Naive thymus-derived CD4-positive, alpha-beta T cell (primary cell): ENCODE measurements at regions not wholly inside any gene's neighbourhood (a gene's known extent, or its start where the extent isn't known, plus 50 kb on each side); places are given as distances from the start of the nearest gene placed in this dataset.

Source experiments
- ATAC-seq: fragments of 150-1000 bp; cut with Tn5 transposase; 2 replicates; pipeline ENCODE4 v1.10.0; 2021; ENCODE audit warnings: mild to moderate bottlenecking, moderate library complexity
- CTCF ChIA-PET: fragments of 350-600 bp; sonication (Branson Sonifier 250); formaldehyde crosslinking; loops from one replicate; lab custom pipeline; 2021; ENCODE audit warnings: antibody characterized with exemption; lab: Charles Lee
- POLR2A ChIA-PET: fragments of 350-600 bp; sonication (Branson Sonifier 250); formaldehyde crosslinking; loops from one replicate; lab custom pipeline; 2021; ENCODE audit warnings: antibody characterized with exemption, inconsistent platforms; lab: Charles Lee
- DNase-seq, 9 donors: peaks; one replicate each; pipeline versions ENCODE4 v3.0.0 to v3.0.0-alpha.2; 2020 to 2022; ENCODE audit warnings: mixed read lengths in 1 of 9
- H3K27ac ChIP-seq: one replicate; pipeline ENCODE4 v1.7.0; 2013; ENCODE audit warnings: mild to moderate bottlenecking, low read depth, low read length, moderate library complexity
- H3K27me3 ChIP-seq, 2 donors: one replicate each; pipeline ENCODE4 v1.7.0; 2013; ENCODE audit warnings: low read length in 2 of 2, mild to moderate bottlenecking in 2 of 2, moderate library complexity in 2 of 2; ENCODE audit not compliant: control insufficient read depth in 2 of 2, insufficient read depth in 2 of 2
- H3K36me3 ChIP-seq, 3 experiments: 1 replicate in 2 of 3; 2 replicates in 1 of 3; pipeline ENCODE4 v1.7.0; 2013; ENCODE audit warnings: low read length in 3 of 3, mild to moderate bottlenecking in 3 of 3, moderate library complexity in 1 of 3; ENCODE audit not compliant: insufficient read depth in 3 of 3, control insufficient read depth in 2 of 3
- H3K4me1 ChIP-seq, 2 donors: one replicate each; pipeline ENCODE4 v1.7.0; 2013; ENCODE audit warnings: low read length in 2 of 2, mild to moderate bottlenecking in 2 of 2, moderate library complexity in 1 of 2; ENCODE audit not compliant: control insufficient read depth in 2 of 2, insufficient read depth in 2 of 2
- H3K4me3 ChIP-seq: 2 replicates; pipeline ENCODE4 v1.7.0; 2013; ENCODE audit warnings: mild to moderate bottlenecking, low read length
- H3K9me3 ChIP-seq, 3 experiments: 1 replicate in 2 of 3; 2 replicates in 1 of 3; pipeline ENCODE4 v1.7.0; 2013; ENCODE audit warnings: low read length in 3 of 3; ENCODE audit not compliant: control insufficient read depth in 2 of 3
- H3K27ac Mint-ChIP-seq, 9 donors: one replicate each; pipeline ENCODE4 v1.8.0; 2020 to 2022; ENCODE audit warnings: mixed read lengths in 9 of 9, mild to moderate bottlenecking in 8 of 9, moderate library complexity in 5 of 9, inconsistent platforms in 2 of 9
- H3K27me3 Mint-ChIP-seq, 5 donors: one replicate each; pipeline ENCODE4 v1.8.0; 2021 to 2022; ENCODE audit warnings: mixed read lengths in 5 of 5, mild to moderate bottlenecking in 1 of 5
- H3K36me3 Mint-ChIP-seq, 5 donors: one replicate each; pipeline ENCODE4 v1.8.0; 2020 to 2022; ENCODE audit warnings: mixed read lengths in 5 of 5, mild to moderate bottlenecking in 3 of 5, inconsistent platforms in 1 of 5
- H3K4me1 Mint-ChIP-seq, 7 donors: one replicate each; pipeline ENCODE4 v1.8.0; 2020 to 2022; ENCODE audit warnings: mixed read lengths in 7 of 7, mild to moderate bottlenecking in 3 of 7, inconsistent platforms in 1 of 7
- H3K4me3 Mint-ChIP-seq, 10 donors: one replicate each; pipeline ENCODE4 v1.8.0; 2020 to 2022; ENCODE audit warnings: mild to moderate bottlenecking in 10 of 10, mixed read lengths in 10 of 10, moderate library complexity in 6 of 10, inconsistent platforms in 2 of 10
- H3K9me3 Mint-ChIP-seq, 11 donors: one replicate each; pipeline ENCODE4 v1.8.0; 2020 to 2022; ENCODE audit warnings: mixed read lengths in 11 of 11, mild to moderate bottlenecking in 4 of 11, inconsistent platforms in 1 of 11, moderate library complexity in 1 of 11
- intact Hi-C, 2 donors: fragments of 100-400 bp; cut with micrococcal nuclease; formaldehyde crosslinking; loops; one replicate each; pipeline ENCODE4 v1.15.1; 2023

- ATAC-seq, result no peak
- peaks cover 0 to 15% (median 11%) of the 10 kb centered on the region in 5 donors for H3K27me3 Mint-ChIP-seq
- CTCF ChIA-PET, result no interaction called here
- Histone ChIP-seq H3K27me3 (no peaks in the 10 kb centered on the region), H3K9me3 (no peaks in the 10 kb centered on the region), H3K36me3 (no peaks in the 10 kb centered on the region), H3K27ac (no peak overlapping the region), H3K4me1 (no peaks in the 10 kb centered on the region), H3K4me3 (no peak overlapping the region)
- no peak for DNase-seq
- H3K36me3 Mint-ChIP-seq, result no peaks in the 10 kb centered on the region
- H3K27ac Mint-ChIP-seq, result no peak overlapping the region
- H3K4me1 Mint-ChIP-seq, result peaks cover 0 to 1% (median 0%) of the 10 kb centered on the region in 7 donors
- intact Hi-C loops, result no loop called here
- no peak overlapping the region for H3K4me3 Mint-ChIP-seq
- POLR2A ChIA-PET, result no interaction called here
- peaks cover 0 to 4% (median 0%) of the 10 kb centered on the region in 11 donors for H3K9me3 Mint-ChIP-seq
These were observed 1044.5 kb downstream of the NTRK3 start for GRCh38 chr15:87212041-87212440.

GRCh38 chr15:87211547-87211946, 1045.0 kb downstream of the NTRK3 start:
- ChIA-PET POLR2A (no interaction called here), CTCF (no interaction called here)
- Mint-ChIP-seq H3K4me3 (no peak overlapping the region), H3K27me3 (peaks cover 0 to 14% (median 9%) of the 10 kb centered on the region in 5 donors), H3K9me3 (peaks cover 0 to 4% (median 0%) of the 10 kb centered on the region in 11 donors), H3K27ac (no peak overlapping the region), H3K36me3 (no peaks in the 10 kb centered on the region), H3K4me1 (peaks cover 0 to 1% (median 0%) of the 10 kb centered on the region in 7 donors)
- H3K4me1 ChIP-seq, result no peaks in the 10 kb centered on the region
- no peak overlapping the region for H3K4me3 ChIP-seq
- DNase-seq (no peak), ATAC-seq (no peak)
- H3K9me3 ChIP-seq, result no peaks in the 10 kb centered on the region
- H3K27me3 ChIP-seq, result no peaks in the 10 kb centered on the region
- intact Hi-C loops, result no loop called here
- H3K36me3 ChIP-seq, result no peaks in the 10 kb centered on the region
- no peak overlapping the region for H3K27ac ChIP-seq

DNA sequence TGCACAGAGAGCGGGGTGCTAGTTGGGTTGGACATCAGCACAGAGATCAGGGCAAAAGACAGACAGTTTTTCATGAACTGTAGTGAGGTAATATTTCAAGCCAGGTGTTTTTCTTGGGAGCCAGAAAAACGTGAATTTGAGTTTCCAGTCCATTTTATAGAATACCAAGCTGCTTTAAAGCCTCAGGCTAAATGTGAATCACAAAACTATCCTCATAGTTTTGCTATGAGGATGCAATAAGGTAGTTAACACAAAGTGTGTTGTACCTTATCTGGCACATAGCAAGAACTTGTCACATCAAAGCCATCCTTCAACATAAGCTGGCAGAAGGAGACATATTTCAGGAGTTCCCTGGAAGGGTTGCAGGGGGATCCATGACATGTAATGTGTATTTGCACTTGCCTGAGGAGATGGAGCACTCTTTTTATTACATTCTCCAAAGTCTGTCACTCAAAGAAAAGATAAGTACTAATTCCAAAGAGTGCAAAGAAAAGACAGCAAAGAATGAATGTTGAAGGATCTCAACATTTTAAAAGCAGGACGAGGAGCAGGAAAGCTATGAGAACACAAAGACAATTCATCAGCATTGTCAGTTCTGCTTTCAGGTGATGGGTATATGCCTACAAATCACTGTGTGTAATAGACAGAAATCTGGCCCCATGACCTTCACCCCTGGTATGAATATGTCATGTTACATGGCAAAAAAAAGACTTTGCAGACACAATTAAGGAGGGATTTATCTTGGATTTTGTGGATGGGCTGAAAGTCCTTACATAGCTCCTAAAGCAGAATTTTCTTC, 1046.4 kb downstream of the NTRK3 start:
- intact Hi-C loops, result no loop called here
- no peak overlapping the region for H3K4me3 Mint-ChIP-seq

GRCh38 chr15:87207990-87208580, 1048.5 kb downstream of the NTRK3 start:
- no peaks in the 10 kb centered on the region for H3K36me3 ChIP-seq
- intact Hi-C loops, result no loop called here
- no peaks in the 10 kb centered on the region for H3K4me1 ChIP-seq
- ChIA-PET POLR2A (no interaction called here), CTCF (no interaction called here)
- Mint-ChIP-seq H3K4me3 (no peak overlapping the region), H3K27ac (no peak overlapping the region), H3K4me1 (no peaks in the 10 kb centered on the region), H3K27me3 (peaks cover 0 to 19% (median 5%) of the 10 kb centered on the region in 5 donors), H3K36me3 (no peaks in the 10 kb centered on the region), H3K9me3 (peaks cover 0 to 2% (median 0%) of the 10 kb centered on the region in 11 donors)
- H3K27me3 ChIP-seq, result no peaks in the 10 kb centered on the region
- no peaks in the 10 kb centered on the region for H3K9me3 ChIP-seq
- DNase-seq (no peak), ATAC-seq (no peak)
- no peak overlapping the region for H3K4me3 ChIP-seq
- no peak overlapping the region for H3K27ac ChIP-seq

More for the DNA sequence above, 1046.4 kb downstream of the NTRK3 start:
- Histone ChIP-seq H3K36me3 (no peaks in the 10 kb centered on the region), H3K4me3 (no peak overlapping the region), H3K4me1 (no peaks in the 10 kb centered on the region), H3K9me3 (no peaks in the 10 kb centered on the region), H3K27me3 (no peaks in the 10 kb centered on the region), H3K27ac (no peak overlapping the region)
- DNase-seq, result no peak
- no peaks in the 10 kb centered on the region for H3K36me3 Mint-ChIP-seq
- peaks cover 0 to 1% (median 0%) of the 10 kb centered on the region in 7 donors for H3K4me1 Mint-ChIP-seq
- H3K9me3 Mint-ChIP-seq, result peaks cover 0 to 4% (median 0%) of the 10 kb centered on the region in 11 donors
- CTCF ChIA-PET, result no interaction called here
- ATAC-seq, result no peak
- POLR2A ChIA-PET, result no interaction called here
- peaks cover 0 to 14% (median 10%) of the 10 kb centered on the region in 5 donors for H3K27me3 Mint-ChIP-seq
- H3K27ac Mint-ChIP-seq, result no peak overlapping the region

GRCh38 chr15:87207251-87207650, 1049.3 kb downstream of the NTRK3 start:
- Mint-ChIP-seq H3K27ac (no peak overlapping the region), H3K4me1 (no peaks in the 10 kb centered on the region), H3K27me3 (peaks cover 0 to 19% (median 6%) of the 10 kb centered on the region in 5 donors), H3K4me3 (no peak overlapping the region), H3K36me3 (no peaks in the 10 kb centered on the region), H3K9me3 (peaks cover 0 to 2% (median 0%) of the 10 kb centered on the region in 11 donors)
- ATAC-seq, result no peak
- ChIA-PET POLR2A (no interaction called here), CTCF (no interaction called here)
- Histone ChIP-seq H3K27ac (no peak overlapping the region), H3K36me3 (no peaks in the 10 kb centered on the region), H3K4me3 (no peak overlapping the region), H3K4me1 (no peaks in the 10 kb centered on the region), H3K9me3 (no peaks in the 10 kb centered on the region), H3K27me3 (no peaks in the 10 kb centered on the region)
- no peak for DNase-seq
- intact Hi-C loops, result no loop called here

DNA sequence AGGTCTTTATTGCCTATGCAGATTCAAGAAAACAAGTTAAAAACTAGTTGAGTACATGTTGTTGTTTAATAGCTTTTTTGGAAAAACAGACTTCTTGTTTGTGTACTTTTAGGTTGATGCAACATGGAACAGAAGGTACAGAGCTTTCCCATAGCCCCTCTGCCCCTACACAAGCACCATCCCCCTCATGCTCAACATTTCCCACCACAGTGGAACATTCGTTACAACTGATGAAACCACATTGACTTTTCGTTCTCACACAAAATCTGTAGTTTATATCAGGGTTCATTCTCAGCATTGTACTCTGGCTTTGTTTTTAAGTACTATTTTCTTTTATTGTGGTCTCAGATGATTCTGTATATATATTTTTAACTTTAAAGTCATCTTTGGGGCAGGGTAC, 1054.6 kb downstream of the NTRK3 start:
- Histone ChIP-seq H3K27me3 (peaks cover 0 to 4% of the 10 kb centered on the region in 2 donors), H3K27ac (no peak overlapping the region), H3K36me3 (no peaks in the 10 kb centered on the region), H3K9me3 (no peaks in the 10 kb centered on the region), H3K4me3 (no peak overlapping the region), H3K4me1 (no peaks in the 10 kb centered on the region)
- peaks cover 0 to 6% (median 0%) of the 10 kb centered on the region in 11 donors for H3K9me3 Mint-ChIP-seq
- ChIA-PET CTCF (no interaction called here), POLR2A (no interaction called here)
- H3K27me3 Mint-ChIP-seq, result peaks cover 0 to 28% (median 6%) of the 10 kb centered on the region in 5 donors
- H3K4me1 Mint-ChIP-seq, result no peaks in the 10 kb centered on the region
- intact Hi-C loops, result no loop called here
- DNase-seq, result no peak
- no peak overlapping the region for H3K4me3 Mint-ChIP-seq
- H3K27ac Mint-ChIP-seq, result no peak overlapping the region
- ATAC-seq, result no peak
- H3K36me3 Mint-ChIP-seq, result no peaks in the 10 kb centered on the region
